H1 (cell line): ENCODE measurements at regions not wholly inside any gene's neighbourhood (a gene's known extent, or its start where the extent isn't known, plus 50 kb on each side); places are given as distances from the start of the nearest gene placed in this dataset.

Source experiments
- ATF2 ChIP-seq: IDR thresholded peaks from 2 replicates; pipeline ENCODE4 v1.6.1; 2012; ENCODE audit warnings: low read length, inconsistent platforms
- BRCA1 ChIP-seq: IDR thresholded peaks from 2 replicates; pipeline ENCODE4 v1.6.1; 2012; ENCODE audit warnings: low read depth, low read length, improper control_type of control experiment
- CHD2 ChIP-seq: IDR thresholded peaks from 2 replicates; pipeline ENCODE4 v1.6.1; 2012; ENCODE audit warnings: low read length, improper control_type of control experiment
- RFX5 ChIP-seq: IDR thresholded peaks from 2 replicates; pipeline ENCODE4 v1.6.1; 2011; ENCODE audit warnings: low read depth, low read length, improper control_type of control experiment, borderline replicate concordance
- SIN3A ChIP-seq, 2 experiments: IDR thresholded peaks in 1 of 2; conservative IDR thresholded peaks in 1 of 2; 2 replicates each; pipeline ENCODE4 v1.6.1; 2011 to 2012; ENCODE audit warnings: low read length in 2 of 2, improper control_type of control experiment in 1 of 2, low read depth in 1 of 2, mild to moderate bottlenecking in 1 of 2

- TF ChIP-seq ATF2 (no peak), SIN3A (conservative IDR thresholded peaks at IDR 0.05 in 1 of 2, IDR thresholded peaks at IDR 0.05 in 1 of 2; ENCODE audit: low read depth in 1 of 2, low read length in 2 of 2) (no peak), CHD2 (no peak), BRCA1 (no peak), RFX5 (no peak)
Measured at GRCh38 chr14:65352964-65353530, 59.5 kb upstream of the FUT8 start (continued).
